ENCODE measurements at regions not wholly inside any gene's neighbourhood (a gene's known extent, or its start where the extent isn't known, plus 50 kb on each side); places are given as distances from the start of the nearest gene placed in this dataset.

- no TSS peak for BruUV-seq (replicated peaks)
- Histone ChIP-seq H3K27me3 (ENCODE audit: control insufficient read depth, insufficient read depth, low read length) (no peaks in the 10 kb centered on the region; the same call in 1 of the 2 replicates), H3K4me1 (ENCODE audit: control insufficient read depth, insufficient read depth, low read length) (no peaks in the 10 kb centered on the region), H3K36me3 (ENCODE audit: control insufficient read depth, insufficient read depth, low read length) (no peaks in the 10 kb centered on the region), H3K9me3 (ENCODE audit: control insufficient read depth, insufficient read depth, low read depth, low read length) (no peaks in the 10 kb centered on the region), H3K4me3 (ENCODE audit: low read depth in 2 of 2, low read length in 2 of 2) (no peak overlapping the region), H3K27ac (ENCODE audit: low read length) (no peak overlapping the region)
- in situ Hi-C loops (cut with HindIII; ENCODE audit: low pct_unique_long_range_greater_than_20kb, low sequenced_read_pairs), result no loop called here
- TF ChIP-seq REST (IDR thresholded peaks at IDR 0.05; ENCODE audit: insufficient read depth in 1 of 2, low read depth in 2 of 2, low read length in 1 of 2), result no peak
- TF ChIP-seq TCF7L2 (IDR thresholded peaks at IDR 0.05; ENCODE audit: low read depth, low read length), result no peak
- TF ChIP-seq POLR2AphosphoS5 (IDR thresholded peaks at IDR 0.05; ENCODE audit: low read depth, low read length), result no peak
- intact Hi-C loops (cut with micrococcal nuclease; ENCODE audit: unreplicated experiment), result no loop called here
- ATAC-seq, result no peak
- POLR2A ChIA-PET, result no interaction called here
- CTCF ChIA-PET, result no interaction called here
- no peak for DNase-seq (ENCODE audit: low read depth, low spot score)
These were observed 182.8 kb downstream of the RBM43 start for GRCh38 chr2:151078889-151079288.

- H3K27me3 ChIP-seq (ENCODE audit: control insufficient read depth, insufficient read depth, low read length), result no peaks in the 10 kb centered on the region
These were observed 189.8 kb downstream of the RBM43 start for GRCh38 chr2:151071906-151072305.

More at GRCh38 chr2:151071906-151072305, 189.8 kb downstream of the RBM43 start:
- Histone ChIP-seq H3K4me1 (ENCODE audit: control insufficient read depth, insufficient read depth, low read length) (no peaks in the 10 kb centered on the region), H3K9me3 (ENCODE audit: control insufficient read depth, insufficient read depth, low read depth, low read length) (no peaks in the 10 kb centered on the region), H3K4me3 (ENCODE audit: low read depth in 2 of 2, low read length in 2 of 2) (no peak overlapping the region), H3K36me3 (ENCODE audit: control insufficient read depth, insufficient read depth, low read length) (no peaks in the 10 kb centered on the region), H3K27ac (ENCODE audit: low read length) (no peak overlapping the region)
- POLR2A ChIA-PET, result no interaction called here
- TF ChIP-seq TCF7L2 (IDR thresholded peaks at IDR 0.05; ENCODE audit: low read depth, low read length), result no peak
- TF ChIP-seq REST (IDR thresholded peaks at IDR 0.05; ENCODE audit: insufficient read depth in 1 of 2, low read depth in 2 of 2, low read length in 1 of 2), result no peak
- TF ChIP-seq POLR2AphosphoS5 (IDR thresholded peaks at IDR 0.05; ENCODE audit: low read depth, low read length), result no peak
- no peak for TF ChIP-seq SIN3A (IDR thresholded peaks at IDR 0.05; ENCODE audit: borderline replicate concordance, insufficient read depth, low read depth, low read length)
- no peak for TF ChIP-seq CTCF (IDR thresholded peaks at IDR 0.05)
- BruUV-seq (replicated peaks), result no TSS peak
- ATAC-seq (no peak), DNase-seq (ENCODE audit: low read depth, low spot score) (no peak)
- intact Hi-C loops (cut with micrococcal nuclease; ENCODE audit: unreplicated experiment), result no loop called here
- in situ Hi-C loops (cut with HindIII; ENCODE audit: low pct_unique_long_range_greater_than_20kb, low sequenced_read_pairs), result no loop called here
- CTCF ChIA-PET, result no interaction called here
